Stimulated activated naive CD4-positive, alpha-beta T cell (primary cell): ENCODE measurements at regions not wholly inside any gene's neighbourhood (a gene's known extent, or its start where the extent isn't known, plus 50 kb on each side); places are given as distances from the start of the nearest gene placed in this dataset.

Experiments
- DNase-seq, 6 experiments: peaks; one replicate each; lab custom pipeline; 2025; lab: John Stamatoyannopoulos, UW

DNA sequence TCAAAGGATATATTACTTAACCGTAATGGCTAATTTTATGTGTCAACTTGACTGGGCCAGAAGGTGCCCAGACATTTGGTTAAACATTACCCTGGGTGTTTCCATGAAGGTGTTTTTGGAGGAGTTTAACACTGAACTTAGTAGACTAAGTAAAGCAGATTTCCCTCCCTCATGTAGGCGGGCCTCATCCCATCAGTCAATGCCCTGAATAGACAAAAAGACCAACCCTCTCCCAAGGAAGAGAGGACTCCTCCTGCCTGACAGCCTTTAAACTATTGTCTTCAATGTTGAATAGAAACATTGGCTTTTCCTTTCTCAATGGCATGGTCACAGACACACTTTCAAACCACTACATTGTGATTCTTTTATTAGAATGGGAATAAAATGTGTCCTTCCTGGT, 121.9 kb downstream of the SETD4 start:
- no peak for DNase-seq

DNA sequence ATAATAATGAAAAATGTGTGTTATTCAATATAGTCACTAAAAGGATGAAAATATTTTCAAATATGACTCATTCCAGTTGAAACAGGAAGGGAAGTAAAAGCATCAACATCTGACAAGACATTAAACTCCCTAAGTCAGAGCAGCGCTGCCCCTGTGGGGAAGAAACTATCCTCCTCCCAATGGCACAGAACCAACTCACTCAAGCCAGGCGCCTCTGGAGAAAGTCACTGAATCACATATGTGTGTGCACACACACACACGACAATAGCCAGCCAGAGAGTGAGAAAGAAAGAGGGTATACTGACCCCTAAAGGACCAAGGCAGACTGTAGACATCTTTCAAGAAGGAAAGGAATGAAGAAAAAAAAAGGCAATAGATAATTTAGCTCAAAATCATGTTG, 126.9 kb downstream of the SETD4 start:
- DNase-seq = no peak

DNA sequence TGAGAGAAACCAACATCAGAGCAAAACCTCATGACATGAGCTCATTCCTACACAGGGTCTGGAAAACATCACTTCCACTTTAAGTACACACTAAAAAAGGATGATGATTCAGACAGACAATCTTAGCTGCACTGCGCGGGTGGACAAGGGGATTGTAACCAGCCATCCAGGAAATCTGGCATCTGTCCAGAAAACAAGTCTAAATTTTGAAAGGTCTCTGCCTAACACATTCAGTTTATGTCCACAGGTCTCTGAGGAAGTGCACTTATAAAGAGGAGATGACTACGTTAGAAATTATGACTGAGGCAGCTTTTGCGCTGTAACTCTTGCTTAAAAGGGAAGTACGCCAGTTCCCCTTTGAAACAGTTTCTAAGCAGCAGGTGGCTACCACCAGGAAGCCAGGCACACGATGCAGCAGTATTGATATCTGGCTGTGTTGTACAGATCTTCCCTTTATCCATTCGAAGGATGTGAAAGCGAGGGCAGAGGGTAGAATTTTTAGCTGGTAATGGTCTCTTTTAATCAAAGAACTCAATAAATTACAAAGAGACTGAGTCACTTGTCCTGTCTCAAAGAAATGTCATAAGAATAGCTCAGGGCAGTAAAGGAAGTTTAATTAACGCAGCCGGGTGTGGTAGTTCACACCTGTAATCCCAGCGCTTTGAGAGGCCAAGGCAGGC, 128.0 kb downstream of the SETD4 start:
- peak in 3 of 6 experiments; percentile 17 to 32 (median 20) for DNase-seq

DNA sequence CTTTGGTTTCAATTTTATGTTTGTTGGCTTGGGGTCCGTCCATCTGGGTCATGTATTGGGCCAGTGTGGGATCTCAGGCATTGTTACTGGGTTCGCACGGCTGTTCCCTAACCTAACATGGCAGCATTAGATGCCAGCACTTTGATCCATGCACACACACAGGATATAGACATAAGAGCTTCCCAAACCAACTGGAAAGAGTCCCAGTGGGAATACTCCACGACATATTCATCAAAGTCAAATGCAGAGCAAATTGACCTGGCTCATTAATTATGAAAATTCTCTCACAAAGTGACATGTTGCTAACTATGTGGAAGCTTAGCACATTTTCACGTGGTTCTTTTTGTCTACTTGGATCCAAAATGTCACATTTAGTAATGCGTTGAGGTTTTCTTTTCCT, 130.4 kb downstream of the SETD4 start:
- no peak for DNase-seq

DNA sequence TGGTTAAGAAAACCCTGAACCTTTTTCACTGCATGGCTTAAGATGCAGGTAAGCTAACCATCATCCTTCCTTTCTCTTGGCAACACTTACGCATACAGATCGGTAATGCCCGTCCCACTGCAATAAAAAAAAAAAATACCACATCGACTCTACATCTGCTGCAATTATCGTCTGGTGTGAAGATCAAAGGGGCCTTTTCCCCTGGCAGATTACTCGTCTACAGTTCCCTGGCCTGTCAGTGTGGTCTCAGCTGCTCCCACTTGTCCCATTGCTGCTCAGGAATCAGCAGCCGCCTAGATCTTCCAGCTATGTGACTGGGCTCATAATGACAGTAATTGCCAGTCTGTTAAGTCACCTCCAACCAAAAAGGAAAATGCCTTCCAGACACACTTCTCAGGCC, 133.1 kb downstream of the SETD4 start:
- no peak for DNase-seq

DNA sequence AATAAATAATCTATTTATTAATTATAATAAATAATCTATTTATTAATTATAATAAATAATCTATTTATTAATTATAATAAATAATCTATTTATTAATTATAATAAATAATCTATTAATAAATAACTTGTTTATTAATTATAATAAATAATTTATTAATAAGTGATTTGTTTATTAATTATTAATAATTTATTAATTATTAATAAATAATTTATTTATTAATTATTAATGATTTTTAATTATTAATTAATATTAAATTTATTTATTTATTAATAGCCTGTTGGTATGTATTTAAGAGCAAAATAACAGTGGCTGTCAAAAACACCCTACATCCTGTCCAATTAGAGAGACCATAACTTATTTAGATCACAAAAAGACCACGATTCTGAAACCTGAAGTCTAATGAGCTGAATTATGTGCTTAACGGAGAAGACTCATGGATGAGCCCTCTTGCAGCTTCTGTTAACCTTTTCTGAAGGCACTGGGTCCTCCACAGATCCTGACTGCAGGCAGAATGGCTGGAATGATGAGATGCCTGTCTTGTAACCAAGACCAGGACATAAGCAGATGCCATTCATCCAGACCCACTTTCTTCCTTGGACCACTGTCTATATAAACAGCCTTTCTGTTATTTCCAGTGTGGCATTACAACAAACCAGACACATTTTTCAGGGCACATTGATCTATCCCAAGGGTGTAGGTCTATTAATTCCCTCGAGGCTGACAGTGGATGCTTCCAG, 134.2 kb downstream of the SETD4 start:
- no peak for DNase-seq

DNA sequence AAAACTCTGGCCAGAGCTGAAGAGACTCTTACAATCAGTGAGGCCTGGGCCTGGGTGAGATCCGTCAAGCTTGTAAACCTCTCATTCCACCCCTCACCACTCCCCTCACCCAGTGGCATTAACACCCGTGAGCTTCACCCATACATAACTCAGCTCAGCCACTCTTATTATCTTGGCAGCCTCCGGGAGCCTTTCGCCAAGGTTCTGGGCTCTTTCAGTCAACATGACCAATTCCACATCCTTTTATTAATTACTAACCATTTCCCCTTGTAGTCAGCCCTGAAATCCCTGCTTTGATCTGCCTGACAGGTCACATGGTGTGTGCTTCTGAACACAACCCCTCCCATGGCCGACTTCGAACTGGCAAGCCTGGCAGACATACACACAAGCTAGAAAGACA, 134.8 kb downstream of the SETD4 start:
- DNase-seq = peak in 2 of 6 experiments; percentile 24 to 35

DNA sequence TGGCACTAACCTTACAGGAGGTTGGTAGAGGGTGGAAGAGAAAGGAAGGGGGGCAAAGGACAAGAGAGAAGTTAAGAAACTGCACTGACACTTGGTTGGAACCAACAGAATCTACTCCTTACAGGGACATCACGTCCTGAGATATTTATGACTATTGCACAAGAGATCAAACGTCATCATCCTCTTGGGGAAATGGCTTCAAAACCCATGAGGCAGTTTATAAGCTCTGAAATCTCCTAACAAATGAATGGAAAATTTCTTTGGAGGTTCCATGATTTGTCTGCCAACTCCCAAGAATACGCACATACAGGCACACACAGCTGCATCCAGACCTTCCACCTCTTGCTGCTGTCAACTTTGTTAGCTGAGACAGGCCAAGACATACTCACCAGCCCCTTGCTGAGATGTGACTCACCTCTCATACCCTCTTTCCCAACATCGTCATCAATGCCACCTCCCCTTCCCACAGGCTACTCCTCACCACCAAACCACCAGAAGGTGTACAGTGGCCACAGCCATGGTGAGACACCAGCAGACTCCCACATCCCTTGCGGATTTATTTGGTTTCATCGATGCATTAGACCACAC, 135.5 kb downstream of the SETD4 start:
- no peak for DNase-seq

DNA sequence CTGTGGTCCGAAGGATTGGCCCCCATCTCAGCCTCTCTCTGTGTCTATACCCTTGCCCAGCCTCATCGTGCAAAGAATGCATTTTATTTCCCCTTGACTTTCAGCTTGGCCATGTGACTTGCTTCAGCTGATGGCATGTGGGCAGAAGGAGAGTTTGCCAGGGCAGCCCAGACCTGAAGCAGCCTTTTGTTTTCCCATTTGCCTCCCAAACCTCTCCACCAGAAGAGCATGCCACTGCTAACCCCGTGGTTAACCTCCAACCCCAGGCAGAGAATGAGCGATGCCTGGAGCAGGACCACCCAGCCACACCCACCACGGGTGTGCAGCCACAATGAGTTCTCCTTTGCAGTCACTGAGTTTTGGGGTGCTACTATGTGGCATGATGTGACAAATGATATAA, 136.4 kb downstream of the SETD4 start:
- DNase-seq = no peak

DNA sequence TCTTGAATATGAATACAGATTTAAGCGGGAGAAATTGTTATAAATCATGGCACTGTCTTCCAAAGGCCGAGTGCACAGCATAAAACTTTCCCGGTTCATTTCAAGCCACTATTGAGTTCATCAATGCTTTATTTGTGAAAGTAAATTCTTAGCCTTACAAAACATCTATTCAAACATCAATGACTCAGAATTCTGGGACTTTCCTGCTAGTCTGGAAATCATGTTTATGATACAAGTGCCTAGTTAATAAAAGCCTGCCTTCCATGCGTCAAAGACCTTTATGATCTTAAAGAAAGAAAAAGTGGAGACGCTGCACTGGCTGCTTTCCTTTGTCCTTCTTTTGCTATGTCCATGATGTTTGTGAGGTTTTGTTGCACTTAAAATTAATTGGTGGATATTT, 137.7 kb downstream of the SETD4 start:
- no peak for DNase-seq

DNA sequence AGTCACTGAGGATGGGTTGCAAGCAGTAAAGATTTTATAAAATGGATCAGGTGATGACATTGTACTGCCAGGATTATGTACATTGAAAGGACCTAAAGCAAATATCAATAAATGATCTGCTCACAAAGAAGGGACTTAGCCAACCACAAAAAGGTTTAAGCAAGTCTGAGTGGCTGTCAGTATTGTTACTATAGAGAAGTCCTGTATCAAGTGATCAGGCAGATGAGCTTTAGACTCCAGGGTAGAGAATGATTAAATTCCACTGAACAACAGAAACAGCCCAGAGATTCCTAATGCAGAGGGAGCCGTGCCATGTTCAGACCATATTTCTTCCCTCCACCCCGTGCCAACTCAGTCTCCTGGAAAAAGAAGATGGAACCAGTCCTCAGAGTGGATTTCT, 138.9 kb downstream of the SETD4 start:
- DNase-seq = no peak

DNA sequence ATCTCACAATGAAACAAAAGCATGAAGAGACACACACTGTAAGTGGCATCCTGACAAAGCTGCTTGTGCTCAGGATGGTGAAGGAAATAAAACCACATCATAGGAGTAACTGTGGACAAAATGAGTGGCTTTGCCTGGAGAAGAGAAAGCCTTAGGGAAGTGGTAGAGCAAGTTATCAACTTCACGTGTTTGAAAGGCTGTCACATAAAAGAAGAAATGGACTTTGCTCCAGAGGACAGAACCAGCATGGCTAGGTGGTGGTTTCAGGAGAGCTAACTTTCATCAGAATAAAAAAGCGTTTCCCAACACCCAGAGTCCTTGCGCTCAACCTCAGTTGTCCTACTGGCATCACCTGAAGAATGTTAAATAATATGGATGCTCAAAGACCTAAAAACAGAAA, 139.9 kb downstream of the SETD4 start:
- no peak for DNase-seq

DNA sequence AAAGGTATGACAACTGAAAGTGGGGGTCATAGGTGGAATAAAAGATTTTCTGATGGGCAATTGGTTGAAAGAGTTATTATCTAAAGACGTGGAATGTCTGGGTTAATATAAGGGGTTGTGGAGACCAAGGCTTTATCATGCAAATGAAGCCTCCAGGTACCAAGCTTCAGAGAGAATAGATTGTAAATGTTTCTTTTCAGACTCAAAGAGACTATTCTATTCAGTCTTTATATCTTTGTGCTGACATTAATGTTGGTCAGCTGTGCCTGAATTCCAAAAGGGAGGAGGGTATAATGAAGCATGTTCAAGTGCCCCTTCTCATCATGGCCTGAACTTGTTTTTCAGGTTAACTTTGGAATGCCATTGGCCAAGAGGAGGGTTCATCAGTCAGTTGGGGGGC, 145.3 kb downstream of the SETD4 start:
- no peak for DNase-seq

DNA sequence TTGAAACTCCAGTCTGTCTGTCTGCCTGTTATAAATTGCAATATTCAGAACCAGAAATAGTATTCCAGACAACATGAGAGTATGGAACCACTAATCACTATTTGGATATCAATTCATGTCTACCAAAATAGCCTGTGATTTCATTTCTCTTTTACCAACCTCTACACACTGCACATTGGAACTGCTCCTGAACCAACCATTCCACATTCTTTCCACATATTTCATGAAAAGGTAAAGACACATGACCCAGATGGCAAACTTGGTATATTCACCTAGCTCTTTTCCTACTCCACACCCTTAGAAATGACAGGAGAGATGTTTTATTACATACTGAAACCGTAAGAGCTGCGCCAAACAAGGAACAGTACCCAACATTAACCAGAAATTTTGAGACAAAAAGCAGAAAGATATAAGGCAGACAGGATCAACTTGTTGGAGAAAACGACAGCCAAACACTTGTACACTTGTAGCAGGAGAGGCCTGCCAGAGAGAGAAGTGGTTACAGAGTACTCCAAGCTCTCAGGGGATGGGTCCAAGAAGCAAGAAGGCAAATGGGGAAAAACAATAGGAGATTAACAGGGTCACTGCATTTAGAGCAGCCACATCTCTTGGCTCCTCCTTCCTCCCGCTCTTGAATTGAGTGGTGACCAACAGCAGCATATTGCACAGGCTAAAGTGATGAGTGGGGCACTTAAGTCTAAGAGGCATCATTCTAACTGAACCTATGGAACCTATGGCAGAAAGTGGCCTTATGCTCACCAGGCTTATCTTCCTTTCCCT, 148.7 kb downstream of the SETD4 start:
- no peak for DNase-seq

DNA sequence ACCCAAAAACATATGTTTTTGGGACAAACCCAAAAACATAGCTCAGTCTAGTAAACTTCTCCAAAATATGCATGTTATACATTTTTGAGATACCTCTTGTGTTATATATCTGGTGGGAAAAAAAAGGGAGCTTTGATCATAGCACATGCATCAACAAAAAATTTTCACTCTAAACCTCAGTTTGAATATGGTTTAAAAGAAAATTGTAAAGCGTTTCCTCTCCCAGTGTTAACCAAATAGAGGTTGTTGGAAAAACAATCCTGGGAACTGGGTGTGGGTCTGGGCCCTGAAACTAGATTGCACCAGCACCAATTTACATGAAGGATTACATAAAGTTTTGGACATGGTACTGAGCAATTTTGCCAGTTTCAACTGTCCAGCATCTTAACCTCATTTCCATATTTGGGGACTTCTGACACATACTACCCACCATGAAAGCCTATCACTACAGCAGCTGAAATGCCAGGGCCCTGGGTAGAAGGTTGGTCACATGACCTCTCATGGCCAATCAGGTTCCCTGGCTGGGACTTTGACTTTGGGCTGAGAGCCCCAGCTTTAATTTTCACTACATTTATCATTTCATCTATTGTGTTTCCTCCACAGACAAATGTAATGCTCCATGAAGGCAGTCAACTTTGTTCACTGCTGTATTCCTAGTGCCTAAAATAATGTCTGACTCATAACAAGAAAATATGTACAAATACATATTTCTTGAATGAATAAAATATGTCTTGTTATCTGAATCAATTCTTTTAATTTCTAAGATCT, 150.7 kb downstream of the SETD4 start:
- DNase-seq = no peak

DNA sequence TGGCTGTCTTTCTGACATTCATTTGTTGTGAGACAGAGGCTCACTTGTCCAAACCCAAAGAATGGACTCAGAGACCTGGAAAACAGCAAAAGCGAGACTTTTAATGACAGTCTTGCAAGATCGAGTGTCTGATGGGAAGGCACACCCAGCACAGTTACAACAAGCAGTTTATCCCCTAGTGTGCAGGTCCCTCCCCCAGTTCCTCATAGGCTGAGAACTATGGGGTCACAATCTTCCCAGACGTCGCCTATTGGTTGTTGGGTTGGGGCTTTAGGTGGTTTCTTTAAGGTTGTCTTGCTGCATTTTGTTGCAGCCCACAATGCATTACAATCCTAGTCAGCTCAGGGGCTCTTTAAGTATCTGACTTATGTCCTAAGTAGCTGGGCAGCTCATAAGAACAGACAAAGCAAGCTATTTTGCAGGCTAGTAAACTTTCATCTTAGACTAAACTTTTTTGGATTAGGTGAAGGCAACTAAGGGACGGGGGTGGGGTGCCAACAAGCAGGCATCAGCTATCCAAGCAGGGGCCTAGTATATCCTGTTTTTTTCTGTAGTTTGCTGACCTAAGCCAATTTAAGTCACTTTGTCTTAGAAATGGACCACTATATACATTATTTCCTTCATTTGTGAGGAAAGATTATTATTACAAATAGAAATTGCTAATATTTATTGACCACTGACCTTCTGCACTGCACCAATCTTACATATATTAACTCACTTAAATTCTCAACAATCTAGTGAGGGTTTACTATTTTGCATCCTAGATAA, 151.8 kb downstream of the SETD4 start:
- no peak for DNase-seq

DNA sequence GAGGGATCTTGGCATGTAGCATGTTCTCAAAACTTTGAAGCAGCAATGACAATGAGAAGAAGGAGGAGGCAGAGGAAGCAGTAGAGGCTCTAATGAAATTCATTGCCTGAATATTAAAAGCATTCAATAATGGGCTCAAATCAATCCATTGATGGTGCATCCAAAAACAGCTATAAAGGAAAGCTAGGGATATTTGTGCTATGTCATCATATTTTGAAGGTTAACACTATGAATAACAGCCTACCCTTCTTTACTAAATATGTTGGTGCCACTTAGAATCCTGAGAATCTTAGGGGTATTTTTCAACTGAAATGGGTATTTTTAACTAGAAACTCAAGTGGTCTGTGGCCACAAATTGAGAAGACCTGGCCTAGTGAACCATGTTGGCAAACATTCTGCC, 153.7 kb downstream of the SETD4 start:
- no peak for DNase-seq

DNA sequence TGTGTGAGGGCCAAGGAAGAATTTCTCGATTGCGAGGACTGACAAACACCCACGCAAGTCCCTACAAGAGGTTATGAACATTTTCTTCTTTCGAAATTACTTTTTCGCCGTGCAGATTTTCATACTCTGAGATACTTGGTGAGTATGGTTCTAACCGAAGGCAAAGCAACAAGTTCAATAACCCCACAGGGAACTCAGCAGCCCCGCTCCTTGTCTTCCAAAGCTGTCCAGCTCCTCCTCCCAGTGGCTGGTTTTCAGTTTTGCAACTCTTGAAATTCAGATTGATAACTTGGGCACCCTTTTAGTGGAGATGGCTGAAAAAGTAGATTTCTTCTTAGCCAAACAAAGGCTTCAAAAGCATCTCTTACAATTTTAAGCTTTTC, 154.4 kb downstream of the SETD4 start:
- DNase-seq = no peak

DNA sequence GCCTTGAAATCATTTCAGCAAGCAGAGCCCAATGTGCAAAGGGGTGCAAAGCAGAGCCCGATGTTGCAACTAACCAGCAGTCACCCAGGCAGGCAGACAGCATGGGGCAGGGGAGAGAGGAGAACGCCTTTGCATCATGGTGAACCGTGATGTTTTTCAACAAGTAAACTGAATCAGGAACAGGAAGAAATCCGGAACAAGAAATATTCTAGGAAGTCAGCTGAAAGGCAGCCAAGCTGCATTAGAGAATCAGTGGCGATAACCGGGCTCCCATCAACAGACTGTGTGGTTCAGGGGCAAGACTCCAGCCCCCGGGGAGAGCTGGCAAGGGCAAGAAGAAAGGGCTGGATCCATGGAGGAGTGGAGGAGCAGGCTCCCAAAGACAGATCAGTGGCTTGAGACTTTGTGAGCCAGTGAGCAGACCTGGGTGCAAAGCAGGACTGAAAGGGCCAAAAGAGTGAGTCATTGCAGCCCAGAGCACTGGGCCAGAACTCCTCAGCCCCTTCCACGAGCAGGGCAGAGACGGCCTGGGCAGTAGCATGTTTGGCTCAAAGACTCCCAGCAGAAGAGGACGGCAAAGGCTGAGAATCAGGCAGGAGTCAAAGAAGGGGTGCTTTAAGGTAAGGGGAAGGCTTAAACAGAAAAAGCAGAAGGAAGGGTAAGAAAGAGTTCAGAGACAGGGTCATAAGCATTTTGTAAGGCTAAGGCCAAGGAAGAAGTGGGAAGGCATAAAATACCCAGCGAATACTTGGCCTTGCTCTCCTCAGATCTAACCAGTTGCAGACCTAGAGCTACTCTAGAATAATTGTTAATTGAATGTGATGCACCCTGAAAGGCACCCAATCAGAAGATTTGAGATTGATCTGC, 155.0 kb downstream of the SETD4 start:
- no peak for DNase-seq

DNA sequence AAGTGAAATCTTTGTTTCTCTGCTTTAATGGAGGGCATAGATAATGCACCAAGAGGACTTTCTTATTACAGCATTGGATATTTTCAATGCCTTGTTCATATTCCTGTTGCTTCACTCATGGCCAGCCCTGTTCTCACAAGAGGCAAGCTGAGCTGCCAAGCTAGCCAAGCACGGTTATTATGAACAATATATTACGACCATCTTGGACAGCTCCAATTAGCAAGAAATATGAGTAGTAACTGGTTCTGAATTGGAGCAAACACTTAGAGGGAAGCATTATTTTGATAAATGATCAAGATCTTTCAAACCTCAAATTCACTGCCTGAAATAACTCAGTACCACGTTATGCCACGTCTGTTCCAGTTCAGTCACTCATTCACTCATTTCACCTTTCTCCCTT, 159.8 kb downstream of the SETD4 start:
- no peak for DNase-seq
